HTR-8/SVneo (cell line): ENCODE measurements at regions not wholly inside any gene's neighbourhood (a gene's known extent, or its start where the extent isn't known, plus 50 kb on each side); places are given as distances from the start of the nearest gene placed in this dataset.

Source experiments
- DNase-seq: peaks from one replicate; pipeline ENCODE4 v3.0.0; 2011; ENCODE audit warnings: low spot score, mixed read lengths; ENCODE audit not compliant: insufficient read length
- FAIRE-seq: peaks from 2 replicates; lab custom pipeline; 2011; peaks lifted over from hg19 to GRCh38; lab: Jason Lieb, UNC

DNA sequence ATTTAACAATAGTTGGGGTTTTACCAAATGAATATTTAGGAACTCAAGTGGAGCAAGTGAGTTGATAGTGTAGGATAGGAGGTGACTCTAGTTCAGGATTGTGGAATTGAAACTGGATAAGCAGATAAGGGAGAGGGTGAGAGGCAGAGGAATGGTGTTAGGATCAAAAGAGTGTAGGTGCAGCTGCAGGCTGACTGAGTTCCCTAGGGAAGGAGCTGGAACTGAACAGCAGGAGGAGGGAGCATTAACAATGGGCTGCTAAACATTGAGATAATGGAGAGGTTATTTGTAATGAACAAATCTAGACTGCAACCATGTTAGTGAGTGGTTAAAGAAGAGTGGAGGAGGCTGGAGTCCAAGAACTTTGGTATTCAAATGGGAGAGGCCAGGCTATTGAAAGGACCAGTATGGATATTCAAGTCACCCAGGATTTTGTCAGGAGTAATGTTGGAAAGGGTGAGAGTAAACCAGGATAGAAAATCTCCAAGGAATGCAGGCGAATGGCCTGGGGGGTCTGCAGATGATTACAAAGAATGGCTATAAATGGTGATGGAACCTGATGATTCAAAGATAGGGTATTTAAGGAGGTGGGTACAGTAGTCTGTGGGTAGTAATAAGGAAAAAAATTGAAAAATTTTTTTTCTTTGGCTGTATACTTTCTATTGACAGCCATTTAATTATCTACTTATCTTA is 497.1 kb upstream of the TENM3 start:
- FAIRE-seq: no peak
- DNase-seq: no peak

- FAIRE-seq: no peak
- no peak for DNase-seq
These were observed 494.6 kb upstream of the TENM3 start for GRCh38 chr4:181748581-181748980.

DNA sequence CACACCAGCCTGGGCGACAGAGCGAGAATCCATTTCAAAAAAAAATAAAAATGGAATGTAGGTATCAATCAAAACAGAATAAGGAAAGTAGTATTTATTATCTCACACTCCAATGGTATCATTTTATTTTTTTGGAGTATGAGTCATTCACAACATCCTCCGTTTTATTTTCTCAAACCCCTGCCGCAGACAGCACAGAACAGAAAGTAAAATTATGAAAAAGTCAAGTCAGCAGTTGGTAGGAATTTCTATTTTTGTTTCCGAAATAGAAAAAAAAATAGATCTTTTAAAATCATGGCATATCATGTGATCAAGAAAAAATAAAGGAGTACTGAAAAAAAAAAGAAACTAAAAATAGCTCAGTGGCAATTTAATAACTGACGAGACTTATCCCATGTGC is 490.7 kb upstream of the TENM3 start:
- no peak for DNase-seq
- no peak for FAIRE-seq

GRCh38 chr4:181753207-181753606 is 490.0 kb upstream of the TENM3 start:
- DNase-seq (no peak), FAIRE-seq (peak; percentile 28)

GRCh38 chr4:181755846-181756245 is 487.4 kb upstream of the TENM3 start:
- no peak for DNase-seq
- FAIRE-seq: no peak

- FAIRE-seq: no peak
- no peak for DNase-seq
These were observed 486.6 kb upstream of the TENM3 start for GRCh38 chr4:181756451-181757095.

DNA sequence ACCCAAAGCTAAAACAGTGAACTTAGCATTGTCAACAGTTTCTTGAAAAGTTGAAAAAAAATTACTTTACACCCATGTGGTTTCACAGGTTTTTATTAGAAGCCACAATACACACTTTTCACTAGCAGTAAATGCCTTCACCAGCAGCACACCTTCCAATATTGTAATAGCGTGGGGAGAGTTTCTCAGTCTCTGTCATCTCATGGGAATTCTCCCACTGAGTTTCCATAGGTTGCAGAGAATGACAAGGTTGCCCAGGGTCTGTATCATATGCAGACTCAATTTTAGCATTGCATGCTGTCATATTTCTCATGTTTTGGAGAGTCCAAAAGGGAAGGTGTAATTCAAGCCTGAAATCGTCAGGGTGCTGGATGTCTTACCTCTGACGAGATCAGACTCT is 486.1 kb upstream of the TENM3 start:
- FAIRE-seq: no peak
- no peak for DNase-seq

DNA sequence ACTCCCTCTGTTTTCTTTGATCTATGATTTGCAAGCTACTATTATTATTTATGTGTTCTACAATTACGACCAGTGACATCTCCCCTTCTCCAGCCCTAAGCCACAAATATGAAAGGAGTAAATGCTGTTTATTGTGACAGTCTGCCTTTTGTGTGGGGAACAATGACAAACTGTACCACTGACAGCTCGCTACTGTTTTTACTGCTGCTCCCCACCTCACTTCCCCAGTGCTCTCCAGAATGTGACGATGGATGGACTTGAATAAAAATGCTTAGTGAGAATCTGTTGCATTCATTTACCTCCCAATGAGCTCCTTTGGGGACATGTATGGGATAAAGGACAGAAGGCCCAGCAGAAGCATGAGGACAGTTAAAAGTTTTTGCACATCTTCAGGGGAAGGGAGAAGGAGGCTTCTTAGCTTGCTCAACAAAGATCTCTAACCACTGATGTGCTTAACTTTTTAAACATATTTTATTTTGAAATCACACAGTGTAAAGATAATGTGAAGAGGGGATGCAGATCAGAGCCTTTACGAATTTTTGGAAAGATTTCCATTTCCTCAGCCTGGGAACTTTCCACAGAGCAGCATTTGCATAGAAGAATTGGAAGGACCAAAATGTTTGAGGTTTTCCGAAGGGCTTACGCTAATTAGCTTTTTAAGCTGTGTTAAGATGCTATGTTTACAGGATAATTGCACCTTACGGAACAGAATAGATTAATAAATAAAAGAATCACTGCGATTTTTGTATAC is 485.1 kb upstream of the TENM3 start:
- DNase-seq: no peak
- no peak for FAIRE-seq

GRCh38 chr4:181760560-181760959 is 482.6 kb upstream of the TENM3 start:
- no peak for FAIRE-seq
- DNase-seq: no peak

GRCh38 chr4:181761156-181761555 is 482.0 kb upstream of the TENM3 start:
- no peak for DNase-seq
- FAIRE-seq: peak; percentile 16

DNA sequence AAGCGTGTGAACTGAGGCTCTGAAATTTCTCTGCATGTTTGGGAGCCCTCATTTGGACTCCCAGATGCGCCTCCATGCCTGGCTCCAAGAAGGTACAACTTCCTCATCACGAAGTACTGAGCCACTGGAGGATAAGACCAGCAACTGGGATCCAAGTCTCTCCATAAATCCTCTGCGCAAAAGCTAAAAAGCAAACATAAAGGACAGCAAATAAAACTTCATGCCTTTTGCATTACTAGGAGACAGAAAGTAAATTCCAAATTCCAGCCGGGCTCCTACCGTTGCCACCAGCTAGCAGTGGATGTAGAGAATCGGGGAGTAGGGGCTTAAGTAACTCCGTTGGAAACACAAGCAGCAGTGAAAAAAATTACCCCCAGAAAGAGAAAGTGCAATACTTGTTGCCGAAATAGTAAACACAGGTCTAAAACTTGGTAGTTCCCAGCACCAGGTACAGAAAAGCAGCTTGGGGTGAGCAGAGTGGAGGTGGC is 477.1 kb upstream of the TENM3 start:
- DNase-seq: no peak
- FAIRE-seq: peak; percentile 16

- no peak for DNase-seq
- no peak for FAIRE-seq
These were observed 472.2 kb upstream of the TENM3 start for GRCh38 chr4:181770971-181771370.

DNA sequence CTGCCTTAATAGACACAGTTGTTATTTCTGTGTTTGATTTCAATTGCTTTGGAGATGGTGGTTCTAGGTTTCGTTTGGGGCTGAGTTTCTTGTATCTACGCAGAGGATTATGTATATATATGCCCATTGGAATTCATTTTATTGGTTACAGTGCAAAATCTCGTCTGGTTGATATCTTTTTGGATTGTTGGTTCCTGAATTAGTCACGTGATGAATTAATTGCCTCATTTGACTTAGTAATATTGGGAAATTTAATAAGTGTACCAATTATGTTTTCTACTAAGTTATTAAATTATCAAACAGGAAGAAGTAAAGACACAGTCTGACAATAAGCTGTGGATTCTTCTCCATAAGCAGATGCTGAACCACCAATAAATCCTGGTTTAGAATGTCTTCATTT is 467.9 kb upstream of the TENM3 start:
- FAIRE-seq (no peak), DNase-seq (no peak)

DNA sequence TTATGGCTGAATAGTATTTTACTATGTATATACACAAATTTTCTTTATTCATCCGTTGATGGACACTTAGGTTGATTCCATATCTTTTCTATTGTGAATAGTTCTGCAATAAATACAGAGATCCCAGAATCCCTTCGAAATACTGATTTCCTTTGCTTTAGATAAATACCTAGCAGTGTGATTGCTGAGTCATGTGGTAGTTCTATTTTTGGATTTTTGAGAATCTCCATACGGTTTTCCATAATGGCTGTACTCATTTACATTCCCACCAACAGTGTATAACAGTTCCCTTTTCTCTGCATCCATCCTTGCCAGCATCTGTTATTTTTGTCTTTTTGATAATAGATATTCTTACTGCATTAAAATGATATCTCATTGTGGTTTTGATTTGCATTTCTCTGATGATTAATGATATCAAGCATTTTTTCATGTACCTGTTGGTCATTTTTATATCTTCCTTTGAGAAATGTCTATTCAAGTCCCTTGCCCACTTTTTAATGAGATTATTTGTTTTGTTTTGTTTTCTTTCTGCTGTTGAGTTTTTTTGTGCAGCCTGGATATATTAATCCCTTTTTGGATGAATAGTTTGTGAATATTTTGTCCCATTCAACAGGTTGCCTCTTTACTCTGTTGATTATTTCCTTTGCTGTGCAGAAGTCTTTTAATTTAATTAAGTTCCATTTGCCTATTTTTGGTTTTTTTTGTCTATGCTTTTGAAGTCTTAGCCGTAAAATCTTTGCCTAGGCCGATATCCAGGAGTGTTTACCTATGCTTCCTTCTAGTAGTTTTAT is 466.7 kb upstream of the TENM3 start:
- FAIRE-seq (no peak), DNase-seq (no peak)

GRCh38 chr4:181777518-181777917 is 465.7 kb upstream of the TENM3 start:
- DNase-seq: no peak
- FAIRE-seq: no peak

DNA sequence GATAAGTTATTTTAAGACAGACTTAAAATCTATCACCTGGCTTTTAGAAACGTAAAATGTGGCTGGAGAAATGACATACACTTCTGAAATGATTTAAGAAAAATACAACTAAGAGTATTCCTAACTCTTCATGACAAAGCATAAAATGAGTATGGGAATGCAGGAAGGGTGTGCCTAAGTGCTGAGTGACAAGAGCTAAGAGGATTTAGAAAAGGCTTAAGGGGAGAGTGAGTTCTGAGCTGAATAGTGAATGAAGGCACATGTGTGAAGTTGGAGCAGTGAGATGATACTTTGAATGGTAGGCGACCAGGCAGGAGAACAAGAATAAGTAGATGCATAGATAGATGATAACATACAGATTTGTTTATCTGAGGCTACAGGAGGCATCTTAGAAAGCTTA is 458.3 kb upstream of the TENM3 start:
- DNase-seq (no peak), FAIRE-seq (no peak)

DNA sequence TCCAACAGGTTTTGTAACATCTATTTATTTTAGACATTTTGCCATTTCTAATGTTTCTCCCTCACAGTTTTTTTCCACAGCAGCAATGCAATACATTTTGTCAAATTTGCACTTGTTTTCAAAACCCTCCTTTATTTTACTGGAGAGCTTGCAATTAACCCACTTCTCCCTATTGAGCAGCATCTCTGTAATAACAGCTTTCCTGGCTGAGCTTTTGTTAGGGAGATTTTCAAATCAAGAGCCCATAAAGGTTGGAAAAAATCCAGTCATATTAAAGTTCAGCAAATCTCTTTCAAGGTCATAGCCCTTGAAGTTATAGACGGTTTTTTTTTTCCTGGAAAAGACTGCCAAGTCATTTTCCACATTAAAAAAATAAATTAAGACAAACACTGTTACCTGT is 450.6 kb upstream of the TENM3 start:
- FAIRE-seq (no peak), DNase-seq (no peak)

GRCh38 chr4:181793096-181793495 is 450.1 kb upstream of the TENM3 start:
- no peak for FAIRE-seq

GRCh38 chr4:181796502-181796901 is 446.7 kb upstream of the TENM3 start:
- FAIRE-seq (peak; percentile 81), DNase-seq (peak; percentile 15)

More at GRCh38 chr4:181793096-181793495, 450.1 kb upstream of the TENM3 start:
- DNase-seq: no peak

GRCh38 chr4:181798536-181798935 is 444.7 kb upstream of the TENM3 start:
- DNase-seq (no peak), FAIRE-seq (no peak)
